Neural cell (in vitro differentiated cells): ENCODE measurements at regions not wholly inside any gene's neighbourhood (a gene's known extent, or its start where the extent isn't known, plus 50 kb on each side); places are given as distances from the start of the nearest gene placed in this dataset.
"Not testable (repeated sequence)": the region's sequence is repeated elsewhere in the genome, so short reads cannot be mapped to it uniquely, and the experiment has no call there.

Experiments used
- H2AFZ ChIP-seq: fragments of 200-600, 300-800 bp; sonication (generic), shearing (Covaris generic); 2 replicates; pipeline ENCODE4 v1.6.0; 2014; ENCODE audit warnings: low read depth, mild to moderate bottlenecking, antibody characterized with exemption, low read length, moderate library complexity
- H3F3A ChIP-seq: fragments of 200-600 bp; shearing (Covaris generic); 2 replicates; pipeline ENCODE4 v1.6.1; 2016; ENCODE audit warnings: mild to moderate bottlenecking, moderate library complexity, mixed read lengths, antibody characterized with exemption, low read length; ENCODE audit not compliant: insufficient read depth, poor library complexity, severe bottlenecking
- H3K27ac ChIP-seq: fragments of 200-600, 300-800 bp; sonication (generic), shearing (Covaris generic); 2 replicates; pipeline ENCODE4 v1.5.1; 2014; ENCODE audit warnings: mild to moderate bottlenecking, low read length, moderate library complexity
- H3K27me3 ChIP-seq: fragments of 300-800, 200-600 bp; sonication (generic), shearing (Covaris generic); 2 replicates; pipeline ENCODE4 v1.6.0; 2014; ENCODE audit warnings: mild to moderate bottlenecking, low read depth, low read length, moderate library complexity; ENCODE audit not compliant: insufficient read depth
- H3K36me3 ChIP-seq: fragments of 300-800, 200-600 bp; sonication (generic), shearing (Covaris generic); 2 replicates; pipeline ENCODE4 v1.5.1; 2014; ENCODE audit warnings: mild to moderate bottlenecking, antibody characterized with exemption, low read length, moderate library complexity; ENCODE audit not compliant: insufficient read depth
- H3K4me2 ChIP-seq: fragments of 300-800, 200-600 bp; sonication (generic), shearing (Covaris generic); 2 replicates; pipeline ENCODE4 v1.6.0; 2014; ENCODE audit warnings: mild to moderate bottlenecking, low read length
- H3K4me3 ChIP-seq: fragments of 300-800, 200-600 bp; sonication (generic), shearing (Covaris generic); 2 replicates; pipeline ENCODE4 v1.5.1; 2014; ENCODE audit warnings: mild to moderate bottlenecking, low read length, moderate library complexity
- H3K79me2 ChIP-seq: fragments of 200-600 bp; shearing (Covaris generic); replicated peaks from 2 replicates; pipeline ENCODE4 v1.6.0; 2014; ENCODE audit warnings: mild to moderate bottlenecking, low read length, moderate library complexity; ENCODE audit not compliant: insufficient read depth
- H3K9ac ChIP-seq: fragments of 300-800, 200-600 bp; sonication (generic), shearing (Covaris generic); 2 replicates; pipeline ENCODE4 v1.6.1; 2016; ENCODE audit warnings: mild to moderate bottlenecking, low read length, mixed read lengths
- H3K9me2 ChIP-seq: fragments of 200-600 bp; shearing (Covaris generic); 2 replicates; pipeline ENCODE4 v1.6.1; 2016; ENCODE audit warnings: mild to moderate bottlenecking, low read length, mixed read lengths; ENCODE audit not compliant: insufficient read depth
- H3K9me3 ChIP-seq: fragments of 200-600, 300-800 bp; sonication (generic), shearing (Covaris generic); 2 replicates; pipeline ENCODE4 v1.6.1; 2016; ENCODE audit warnings: mild to moderate bottlenecking, mixed run types, low read length, moderate library complexity, mixed read lengths
- H4K20me1 ChIP-seq: fragments of 200-600 bp; shearing (Covaris generic); 2 replicates; pipeline ENCODE4 v1.6.1; 2016; ENCODE audit warnings: mild to moderate bottlenecking, mixed run types; ENCODE audit not compliant: insufficient read depth
- CTCF ChIP-seq: fragments of 450-650 bp; IDR thresholded peaks from 2 replicates; pipeline ENCODE4 v1.5.1; 2014; ENCODE audit warnings: antibody characterized with exemption, mild to moderate bottlenecking, moderate library complexity; ENCODE audit not compliant: poor library complexity, severe bottlenecking
- EP300 ChIP-seq: fragments of 450-650 bp; conservative IDR thresholded peaks from 2 replicates; pipeline ENCODE4 v1.6.1; 2014; ENCODE audit warnings: antibody characterized with exemption, mild to moderate bottlenecking, moderate library complexity; ENCODE audit not compliant: poor library complexity, severe bottlenecking
- EZH2 ChIP-seq: fragments of 200-600, 300-800 bp; shearing (Covaris generic), sonication (generic); IDR thresholded peaks from 2 replicates; pipeline ENCODE4 v1.6.1; 2014; ENCODE audit warnings: antibody characterized with exemption, low read length, borderline replicate concordance, mild to moderate bottlenecking; ENCODE audit not compliant: insufficient read depth, poor library complexity, severe bottlenecking
- MXI1 ChIP-seq: fragments of 450-650 bp; conservative IDR thresholded peaks from 2 replicates; pipeline ENCODE4 v1.6.1; 2014; ENCODE audit warnings: antibody characterized with exemption, mild to moderate bottlenecking; ENCODE audit not compliant: poor library complexity, severe bottlenecking
- POLR2AphosphoS5 ChIP-seq: IDR thresholded peaks from 2 replicates; pipeline ENCODE4 v1.6.1; 2012
- RAD21 ChIP-seq: fragments of 450-650 bp; conservative IDR thresholded peaks from 2 replicates; pipeline ENCODE4 v1.6.1; 2014; ENCODE audit warnings: antibody characterized with exemption, mild to moderate bottlenecking, moderate library complexity
- REST ChIP-seq: IDR thresholded peaks from 2 replicates; pipeline ENCODE4 v1.6.1; 2012; ENCODE audit warnings: borderline replicate concordance
- SMC3 ChIP-seq: fragments of 450-650 bp; conservative IDR thresholded peaks from 2 replicates; pipeline ENCODE4 v1.6.1; 2014; ENCODE audit warnings: antibody characterized with exemption, mild to moderate bottlenecking, moderate library complexity; ENCODE audit not compliant: poor library complexity
- TAF1 ChIP-seq: IDR thresholded peaks from 2 replicates; pipeline ENCODE4 v1.6.1; 2012; ENCODE audit warnings: low read depth

DNA sequence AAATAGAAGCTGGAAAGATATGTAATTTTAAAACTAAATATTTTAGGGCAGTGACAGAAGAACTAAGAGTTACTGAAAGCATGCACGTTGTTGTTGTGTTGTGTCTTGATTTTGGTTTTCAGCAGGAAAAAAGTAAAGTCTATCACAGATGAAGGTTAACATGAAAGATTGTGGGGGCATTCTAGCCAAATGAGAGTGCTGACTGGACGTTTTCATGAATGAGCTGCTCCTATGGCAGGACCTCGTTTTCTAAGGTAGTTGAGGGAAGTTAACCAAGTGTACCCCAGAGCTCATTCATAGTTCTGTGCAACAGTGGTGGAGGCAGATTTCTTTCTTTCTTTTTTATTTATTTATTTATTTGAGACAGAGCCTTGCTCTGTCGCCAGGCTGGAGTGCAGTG, 194.6 kb upstream of the IRS2 start:
- H3K4me3 ChIP-seq, result no peak overlapping the region
- H3K27me3 ChIP-seq, result no peaks in the 10 kb centered on the region
- TF ChIP-seq SMC3, result no peak
- TF ChIP-seq POLR2AphosphoS5, result no peak
- no peak for TF ChIP-seq CTCF
- TF ChIP-seq MXI1, result no peak
- no peak for TF ChIP-seq RAD21
- no peak for TF ChIP-seq EZH2
- no peak for TF ChIP-seq TAF1
- no peak for TF ChIP-seq EP300
- TF ChIP-seq REST, result no peak
- no peak overlapping the region for H2AFZ ChIP-seq
- H3K36me3 ChIP-seq, result no peaks in the 10 kb centered on the region
- no peak overlapping the region for H3K9ac ChIP-seq
- no peak overlapping the region for H3K27ac ChIP-seq
- no peaks in the 10 kb centered on the region for H3F3A ChIP-seq
- no peaks in the 10 kb centered on the region for H3K9me2 ChIP-seq
- no peak overlapping the region for H3K4me2 ChIP-seq
- H3K79me2 ChIP-seq, result no peaks in the 10 kb centered on the region
- H3K9me3 ChIP-seq, result no peaks in the 10 kb centered on the region
- no peaks in the 10 kb centered on the region for H4K20me1 ChIP-seq

- H3K4me2 ChIP-seq, H3K27me3 ChIP-seq, H2AFZ ChIP-seq, H4K20me1 ChIP-seq, H3F3A ChIP-seq, H3K36me3 ChIP-seq, H3K79me2 ChIP-seq, H3K9me3 ChIP-seq, H3K9me2 ChIP-seq, H3K27ac ChIP-seq, H3K9ac ChIP-seq, H3K4me3 ChIP-seq: not testable (repeated sequence)
Observed at GRCh38 chr13:109979676-109980075, 193.3 kb upstream of the IRS2 start.

DNA sequence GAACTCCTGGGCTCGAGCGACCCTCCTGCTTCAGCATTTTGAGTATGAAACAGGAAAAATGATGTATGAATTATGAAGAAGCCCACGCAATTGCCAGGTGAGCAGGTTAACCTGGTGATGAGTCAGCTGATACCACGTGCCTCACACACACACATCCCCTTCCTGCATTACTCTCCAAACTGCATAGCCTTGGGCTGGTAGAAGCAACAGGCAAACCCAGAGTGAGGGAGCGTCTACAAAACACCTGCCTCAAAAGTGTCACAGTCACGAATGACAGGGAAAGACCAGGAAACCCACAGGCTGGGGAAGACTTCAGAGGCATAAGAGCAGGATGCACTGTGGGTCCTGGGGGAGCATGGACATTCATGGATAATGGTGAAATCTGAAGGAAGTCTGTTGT, 192.8 kb upstream of the IRS2 start:
- no peak overlapping the region for H3K27ac ChIP-seq
- H3K9ac ChIP-seq, result no peak overlapping the region
- H3K4me2 ChIP-seq, result no peak overlapping the region
- no peak overlapping the region for H3K4me3 ChIP-seq
- no peaks in the 10 kb centered on the region for H3K9me2 ChIP-seq
- H3K27me3 ChIP-seq, result no peaks in the 10 kb centered on the region
- H3K9me3 ChIP-seq, result no peaks in the 10 kb centered on the region
- H2AFZ ChIP-seq, result no peak overlapping the region
- no peak for TF ChIP-seq MXI1
- no peak for TF ChIP-seq EP300
- no peak for TF ChIP-seq TAF1
- TF ChIP-seq CTCF, result no peak
- no peak for TF ChIP-seq POLR2AphosphoS5
- TF ChIP-seq RAD21, result no peak
- TF ChIP-seq EZH2, result no peak
- TF ChIP-seq REST, result no peak
- no peak for TF ChIP-seq SMC3
- H4K20me1 ChIP-seq, result no peaks in the 10 kb centered on the region
- H3K36me3 ChIP-seq, result no peaks in the 10 kb centered on the region
- H3F3A ChIP-seq, result no peaks in the 10 kb centered on the region
- H3K79me2 ChIP-seq, result no peaks in the 10 kb centered on the region
